CD4-positive, CD25-positive, alpha-beta regulatory T cell (primary cell): ENCODE measurements at regions not wholly inside any gene's neighbourhood (a gene's known extent, or its start where the extent isn't known, plus 50 kb on each side); places are given as distances from the start of the nearest gene placed in this dataset.

ENCODE experiments used
- ATAC-seq, 2 donors: fragments of 150-1000 bp; cut with Tn5 transposase; one replicate each; pipeline ENCODE4 v1.10.0; 2021; ENCODE audit warnings: low read depth in 2 of 2, moderate number of reproducible peaks in 2 of 2, moderate library complexity in 1 of 2
- DNase-seq, 3 donors: peaks; one replicate each; pipeline versions ENCODE4 v3.0.0 to v3.0.0-alpha.2; 2012 to 2022; ENCODE audit warnings: mixed read lengths in 1 of 3
- H3K27ac ChIP-seq: one replicate; pipeline ENCODE4 v1.7.0; 2013; ENCODE audit warnings: mild to moderate bottlenecking, low read length; ENCODE audit not compliant: insufficient read depth, poor library complexity, severe bottlenecking
- H3K27me3 ChIP-seq: one replicate; pipeline ENCODE4 v1.7.0; 2013; ENCODE audit warnings: low read length; ENCODE audit not compliant: control insufficient read depth, insufficient read depth
- H3K36me3 ChIP-seq: one replicate; pipeline ENCODE4 v1.7.0; 2013; ENCODE audit warnings: mild to moderate bottlenecking, low read length, moderate library complexity; ENCODE audit not compliant: control insufficient read depth, insufficient read depth
- H3K4me1 ChIP-seq: 2 replicates; pipeline ENCODE4 v1.7.0; 2013; ENCODE audit warnings: mild to moderate bottlenecking, low read length; ENCODE audit not compliant: insufficient read depth, control insufficient read depth, poor library complexity, severe bottlenecking
- H3K4me3 ChIP-seq: one replicate; pipeline ENCODE4 v1.7.0; 2013; ENCODE audit warnings: low read depth, mild to moderate bottlenecking, low read length, moderate library complexity
- H3K9me3 ChIP-seq, 2 experiments: 1 replicate in 1 of 2; 2 replicates in 1 of 2; pipeline ENCODE4 v1.7.0; 2013; ENCODE audit warnings: low read length in 2 of 2, mild to moderate bottlenecking in 1 of 2, moderate library complexity in 1 of 2; ENCODE audit not compliant: control insufficient read depth in 2 of 2
- H3K27ac Mint-ChIP-seq, 3 donors: one replicate each; pipeline ENCODE4 v1.8.0; 2020 to 2022; ENCODE audit warnings: mild to moderate bottlenecking in 3 of 3, mixed read lengths in 3 of 3, moderate library complexity in 2 of 3
- H3K27me3 Mint-ChIP-seq: one replicate; pipeline ENCODE4 v1.8.0; 2022; ENCODE audit warnings: mild to moderate bottlenecking, mixed read lengths
- H3K36me3 Mint-ChIP-seq: one replicate; pipeline ENCODE4 v1.8.0; 2020; ENCODE audit warnings: mixed read lengths
- H3K4me1 Mint-ChIP-seq, 4 donors: one replicate each; pipeline ENCODE4 v1.8.0; 2020 to 2022; ENCODE audit warnings: mixed read lengths in 4 of 4, mild to moderate bottlenecking in 1 of 4
- H3K4me3 Mint-ChIP-seq, 4 donors: one replicate each; pipeline ENCODE4 v1.8.0; 2020 to 2022; ENCODE audit warnings: mild to moderate bottlenecking in 4 of 4, mixed read lengths in 4 of 4, moderate library complexity in 3 of 4
- H3K9me3 Mint-ChIP-seq, 7 donors: one replicate each; pipeline ENCODE4 v1.8.0; 2020 to 2022; ENCODE audit warnings: mixed read lengths in 7 of 7, mild to moderate bottlenecking in 3 of 7, moderate library complexity in 2 of 7

GRCh38 chr1:234901491-234902049 is 227.1 kb downstream of the TOMM20 start:
- Histone ChIP-seq H3K27ac (no peak overlapping the region), H3K9me3 (no peaks in the 10 kb centered on the region), H3K36me3 (no peaks in the 10 kb centered on the region), H3K27me3 (no peaks in the 10 kb centered on the region), H3K4me3 (no peak overlapping the region), H3K4me1 (no peaks in the 10 kb centered on the region)
- no peaks in the 10 kb centered on the region for H3K36me3 Mint-ChIP-seq
- ATAC-seq = no peak
- H3K27ac Mint-ChIP-seq = no peak overlapping the region
- peaks cover 0 to 2% (median 0%) of the 10 kb centered on the region in 4 donors for H3K4me1 Mint-ChIP-seq
- H3K27me3 Mint-ChIP-seq = no peaks in the 10 kb centered on the region
- H3K4me3 Mint-ChIP-seq = no peak overlapping the region
- DNase-seq = no peak
- H3K9me3 Mint-ChIP-seq = peaks cover 0 to 2% (median 0%) of the 10 kb centered on the region in 7 donors

- H3K27ac Mint-ChIP-seq = peak overlapping the region in 1 of 3 donors; percentile 83
- Histone ChIP-seq H3K27me3 (no peaks in the 10 kb centered on the region), H3K4me3 (no peak overlapping the region), H3K36me3 (no peaks in the 10 kb centered on the region), H3K9me3 (no peaks in the 10 kb centered on the region), H3K4me1 (no peaks in the 10 kb centered on the region), H3K27ac (no peak overlapping the region)
- no peak overlapping the region for H3K4me3 Mint-ChIP-seq
- H3K4me1 Mint-ChIP-seq = peaks cover 0 to 2% (median 0%) of the 10 kb centered on the region in 4 donors
- no peaks in the 10 kb centered on the region for H3K36me3 Mint-ChIP-seq
- no peaks in the 10 kb centered on the region for H3K27me3 Mint-ChIP-seq
- peaks cover 0 to 2% (median 0%) of the 10 kb centered on the region in 7 donors for H3K9me3 Mint-ChIP-seq
- ATAC-seq (no peak), DNase-seq (no peak)
Observed at GRCh38 chr1:234900595-234900994, 228.0 kb downstream of the TOMM20 start.

DNA sequence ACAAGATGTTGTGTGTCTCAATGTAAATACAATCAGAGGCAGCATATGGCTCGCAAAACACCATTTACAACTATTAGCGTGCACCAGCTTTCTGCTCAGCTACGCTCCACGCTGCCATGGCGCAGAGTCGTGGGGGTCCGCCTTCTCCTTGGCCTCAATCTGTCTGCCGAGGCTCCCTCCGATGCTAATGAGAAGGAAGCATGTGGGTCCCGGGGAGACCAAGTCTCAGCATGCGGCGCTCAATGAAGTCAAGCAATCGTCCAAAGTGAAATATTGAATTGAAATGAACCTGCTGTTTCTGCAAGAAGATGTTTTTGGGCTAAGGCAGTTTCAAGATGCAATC is 228.9 kb downstream of the TOMM20 start:
- Mint-ChIP-seq H3K4me1 (peaks cover 0 to 6% (median 0%) of the 10 kb centered on the region in 4 donors), H3K4me3 (no peak overlapping the region), H3K36me3 (no peaks in the 10 kb centered on the region), H3K9me3 (peaks cover 0 to 2% (median 0%) of the 10 kb centered on the region in 7 donors), H3K27me3 (no peaks in the 10 kb centered on the region), H3K27ac (no peak overlapping the region)
- H3K27ac ChIP-seq = no peak overlapping the region
- DNase-seq = no peak
- H3K27me3 ChIP-seq = no peaks in the 10 kb centered on the region
- ATAC-seq = no peak
- no peaks in the 10 kb centered on the region for H3K9me3 ChIP-seq
- H3K4me1 ChIP-seq = no peaks in the 10 kb centered on the region
- no peaks in the 10 kb centered on the region for H3K36me3 ChIP-seq
- H3K4me3 ChIP-seq = no peak overlapping the region

GRCh38 chr1:234899041-234899729 is 229.5 kb downstream of the TOMM20 start:
- Mint-ChIP-seq H3K9me3 (peaks cover 0 to 2% (median 0%) of the 10 kb centered on the region in 7 donors), H3K4me1 (peaks cover 0 to 11% (median 2%) of the 10 kb centered on the region in 4 donors), H3K27ac (peak overlapping the region in 1 of 3 donors; percentile 80), H3K4me3 (no peak overlapping the region), H3K27me3 (no peaks in the 10 kb centered on the region), H3K36me3 (no peaks in the 10 kb centered on the region)
- Histone ChIP-seq H3K27ac (no peak overlapping the region), H3K4me1 (no peaks in the 10 kb centered on the region), H3K27me3 (no peaks in the 10 kb centered on the region), H3K4me3 (no peak overlapping the region), H3K36me3 (no peaks in the 10 kb centered on the region), H3K9me3 (no peaks in the 10 kb centered on the region)
- DNase-seq = no peak
- no peak for ATAC-seq

GRCh38 chr1:234898455-234899033 is 230.1 kb downstream of the TOMM20 start:
- Histone ChIP-seq H3K4me1 (no peaks in the 10 kb centered on the region), H3K36me3 (no peaks in the 10 kb centered on the region), H3K27ac (no peak overlapping the region), H3K4me3 (no peak overlapping the region), H3K27me3 (no peaks in the 10 kb centered on the region), H3K9me3 (no peaks in the 10 kb centered on the region)
- Mint-ChIP-seq H3K27me3 (no peaks in the 10 kb centered on the region), H3K9me3 (peaks cover 0 to 2% (median 0%) of the 10 kb centered on the region in 7 donors), H3K27ac (peak overlapping the region in 1 of 3 donors; percentile 80), H3K4me3 (no peak overlapping the region), H3K36me3 (no peaks in the 10 kb centered on the region), H3K4me1 (peaks cover 0 to 13% (median 4%) of the 10 kb centered on the region in 4 donors)
- no peak for DNase-seq
- no peak for ATAC-seq

DNA sequence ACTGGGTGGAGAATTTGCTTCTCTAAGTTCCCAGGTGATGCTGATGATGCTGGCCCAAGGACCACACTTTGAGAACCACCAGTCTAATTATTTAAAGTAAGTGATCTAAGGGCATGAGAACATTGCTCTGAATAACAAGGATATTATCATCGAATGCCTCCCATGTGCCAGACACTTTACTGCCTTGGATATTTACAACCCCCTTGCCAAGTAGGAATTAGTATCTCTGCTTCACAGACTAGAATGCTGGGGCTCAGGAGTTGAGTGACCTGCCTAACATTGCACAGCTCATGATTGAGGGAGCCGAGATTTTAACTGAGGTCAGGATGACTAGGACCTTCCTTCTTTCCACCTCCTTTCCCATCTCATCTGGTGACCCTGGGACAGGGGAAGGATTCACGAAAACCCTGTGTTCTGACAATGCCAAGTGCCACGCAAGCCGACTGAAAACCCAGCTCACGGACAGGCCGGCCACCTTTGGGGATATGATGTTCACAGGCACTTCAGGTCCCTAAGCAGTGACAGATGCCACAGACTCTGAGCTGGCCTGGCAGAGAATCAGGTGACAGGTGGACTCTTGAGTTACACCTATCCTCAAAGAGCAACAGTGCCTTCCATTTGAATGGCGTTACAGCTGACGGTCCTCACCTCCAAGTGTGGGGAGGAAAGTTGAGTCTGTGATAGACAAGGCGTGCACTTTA is 230.7 kb downstream of the TOMM20 start:
- Mint-ChIP-seq H3K27me3 (no peaks in the 10 kb centered on the region), H3K27ac (peak overlapping the region in 1 of 3 donors; percentile 42), H3K9me3 (peaks cover 0 to 2% (median 0%) of the 10 kb centered on the region in 7 donors), H3K4me1 (peaks cover 0 to 13% (median 4%) of the 10 kb centered on the region in 4 donors), H3K4me3 (no peak overlapping the region), H3K36me3 (no peaks in the 10 kb centered on the region)
- DNase-seq = no peak
- no peak overlapping the region for H3K27ac ChIP-seq
- no peaks in the 10 kb centered on the region for H3K4me1 ChIP-seq
- no peaks in the 10 kb centered on the region for H3K27me3 ChIP-seq
- no peak for ATAC-seq
- H3K9me3 ChIP-seq = no peaks in the 10 kb centered on the region
- no peak overlapping the region for H3K4me3 ChIP-seq
- no peaks in the 10 kb centered on the region for H3K36me3 ChIP-seq

DNA sequence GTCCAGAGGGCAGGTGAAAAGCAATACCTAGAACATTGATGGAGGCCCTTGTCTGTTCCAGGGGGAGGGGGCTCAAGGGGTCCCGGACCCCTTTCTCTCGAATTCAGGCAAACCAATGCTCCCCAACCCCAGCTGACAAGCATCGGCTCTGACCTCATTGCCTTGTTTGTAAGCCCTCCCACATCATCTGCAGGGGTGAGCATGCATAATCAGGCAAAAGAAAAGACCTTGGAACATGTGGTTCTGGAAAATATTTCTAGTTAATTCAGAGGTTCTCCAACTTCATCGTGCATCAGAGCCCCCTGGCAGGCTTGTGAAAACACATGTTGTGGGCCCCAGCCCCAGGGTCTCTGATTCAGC is 231.3 kb downstream of the TOMM20 start:
- no peaks in the 10 kb centered on the region for H3K4me1 ChIP-seq
- no peak overlapping the region for H3K27ac ChIP-seq
- ATAC-seq (no peak), DNase-seq (no peak)
- Mint-ChIP-seq H3K4me1 (peaks cover 0 to 13% (median 4%) of the 10 kb centered on the region in 4 donors), H3K27ac (peak overlapping the region in 1 of 3 donors; percentile 68), H3K36me3 (no peaks in the 10 kb centered on the region), H3K27me3 (no peaks in the 10 kb centered on the region), H3K4me3 (no peak overlapping the region), H3K9me3 (peaks cover 0 to 2% (median 0%) of the 10 kb centered on the region in 7 donors)
- no peaks in the 10 kb centered on the region for H3K9me3 ChIP-seq
- H3K27me3 ChIP-seq = no peaks in the 10 kb centered on the region
- H3K36me3 ChIP-seq = no peaks in the 10 kb centered on the region
- H3K4me3 ChIP-seq = no peak overlapping the region
